Lower lobe of right lung (tissue), 2 donors: ENCODE measurements at regions not wholly inside any gene's neighbourhood (a gene's known extent, or its start where the extent isn't known, plus 50 kb on each side); places are given as distances from the start of the nearest gene placed in this dataset.

Source experiments
- ATAC-seq, 2 donors: fragments of 200-7000 bp; cut with Tn5 transposase; one replicate each; pipeline ENCODE4 v1.9.1; 2020 to 2022; ENCODE audit warnings: mild to moderate bottlenecking in 2 of 2, moderate library complexity in 2 of 2
- DNase-seq: peaks from one replicate; pipeline ENCODE4 v3.0.0-alpha.2; 2020
- H3K27ac ChIP-seq: fragments of 200-600 bp; one replicate; pipeline ENCODE4 v1.8.0; 2022
- H3K27me3 ChIP-seq: fragments of 200-600 bp; one replicate; pipeline ENCODE4 v1.8.0; 2022; ENCODE audit warnings: low read depth
- H3K36me3 ChIP-seq: fragments of 200-600 bp; one replicate; pipeline ENCODE4 v1.8.0; 2022; ENCODE audit warnings: mild to moderate bottlenecking
- H3K4me1 ChIP-seq: fragments of 200-600 bp; one replicate; pipeline ENCODE4 v1.8.0; 2022
- H3K4me3 ChIP-seq: fragments of 200-600 bp; one replicate; pipeline ENCODE4 v1.8.0; 2022; ENCODE audit warnings: mild to moderate bottlenecking
- H3K9me3 ChIP-seq: fragments of 200-600 bp; one replicate; pipeline ENCODE4 v1.8.0; 2022
- intact Hi-C: fragments of 100-400 bp; cut with DNase I; formaldehyde crosslinking; loops from one replicate; pipeline ENCODE4 v1.11.0; 2022
- TF ChIP-seq, protein P1 (sequence below): fragments of 200-600 bp; IDR thresholded peaks from one replicate; pipeline ENCODE4 v1.8.0; 2022; ENCODE audit warnings: antibody characterized with exemption, mild to moderate bottlenecking
- donor health status: DM: no; HTN: yes; CAD: no; lungs with severe emphysema.

DNA sequence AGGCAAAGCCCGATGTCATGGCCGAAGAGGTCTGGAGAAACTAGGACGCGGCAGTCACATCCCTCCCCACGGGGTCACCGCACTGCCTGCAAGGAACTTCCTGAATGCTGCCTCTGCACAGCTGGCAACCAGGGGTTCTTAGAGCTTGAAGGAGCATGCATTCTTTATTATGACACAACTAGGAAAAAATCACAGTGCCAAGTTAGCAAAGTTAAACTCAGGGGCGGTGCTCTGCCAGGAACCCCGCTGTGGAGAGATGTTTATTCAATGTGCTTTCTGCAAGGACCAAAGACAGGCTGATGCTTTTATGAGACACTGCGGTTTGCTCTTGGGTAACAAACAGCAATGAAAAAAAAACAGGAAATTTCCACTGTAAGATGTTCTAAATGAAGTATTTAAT lies 287.3 kb upstream of the FOXQ1 start:
- ATAC-seq (peak in 1 of 2 donors; percentile 56), DNase-seq (no peak)
- intact Hi-C loops = no loop called here
- Histone ChIP-seq H3K36me3 (no peaks in the 10 kb centered on the region), H3K4me3 (no peak overlapping the region), H3K4me1 (no peaks in the 10 kb centered on the region), H3K9me3 (no peaks in the 10 kb centered on the region), H3K27ac (no peak overlapping the region), H3K27me3 (peaks cover 8% of the 10 kb centered on the region)
- TF ChIP-seq, protein P1, sequence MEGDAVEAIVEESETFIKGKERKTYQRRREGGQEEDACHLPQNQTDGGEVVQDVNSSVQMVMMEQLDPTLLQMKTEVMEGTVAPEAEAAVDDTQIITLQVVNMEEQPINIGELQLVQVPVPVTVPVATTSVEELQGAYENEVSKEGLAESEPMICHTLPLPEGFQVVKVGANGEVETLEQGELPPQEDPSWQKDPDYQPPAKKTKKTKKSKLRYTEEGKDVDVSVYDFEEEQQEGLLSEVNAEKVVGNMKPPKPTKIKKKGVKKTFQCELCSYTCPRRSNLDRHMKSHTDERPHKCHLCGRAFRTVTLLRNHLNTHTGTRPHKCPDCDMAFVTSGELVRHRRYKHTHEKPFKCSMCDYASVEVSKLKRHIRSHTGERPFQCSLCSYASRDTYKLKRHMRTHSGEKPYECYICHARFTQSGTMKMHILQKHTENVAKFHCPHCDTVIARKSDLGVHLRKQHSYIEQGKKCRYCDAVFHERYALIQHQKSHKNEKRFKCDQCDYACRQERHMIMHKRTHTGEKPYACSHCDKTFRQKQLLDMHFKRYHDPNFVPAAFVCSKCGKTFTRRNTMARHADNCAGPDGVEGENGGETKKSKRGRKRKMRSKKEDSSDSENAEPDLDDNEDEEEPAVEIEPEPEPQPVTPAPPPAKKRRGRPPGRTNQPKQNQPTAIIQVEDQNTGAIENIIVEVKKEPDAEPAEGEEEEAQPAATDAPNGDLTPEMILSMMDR = no peak

- TF ChIP-seq, protein P1 = no peak
- no peaks in the 10 kb centered on the region for H3K4me1 ChIP-seq
- H3K4me3 ChIP-seq = no peak overlapping the region
- no peak for ATAC-seq
- H3K36me3 ChIP-seq = no peaks in the 10 kb centered on the region
- H3K27me3 ChIP-seq = peaks cover 8% of the 10 kb centered on the region
- no peak for DNase-seq
- no peaks in the 10 kb centered on the region for H3K9me3 ChIP-seq
- intact Hi-C loops = no loop called here
- no peak overlapping the region for H3K27ac ChIP-seq
Measured at GRCh38 chr6:1024161-1024560, 287.7 kb upstream of the FOXQ1 start.

- Histone ChIP-seq H3K9me3 (no peaks in the 10 kb centered on the region), H3K27ac (no peak overlapping the region), H3K4me1 (no peaks in the 10 kb centered on the region), H3K4me3 (no peak overlapping the region), H3K36me3 (no peaks in the 10 kb centered on the region), H3K27me3 (peaks cover 8% of the 10 kb centered on the region)
- TF ChIP-seq, protein P1 = no peak
- no peak for ATAC-seq
- no peak for DNase-seq
- intact Hi-C loops = no loop called here
Measured at GRCh38 chr6:1023229-1023628, 288.7 kb upstream of the FOXQ1 start.

- H3K4me3 ChIP-seq = no peak overlapping the region
- no peaks in the 10 kb centered on the region for H3K36me3 ChIP-seq
- ATAC-seq (no peak), DNase-seq (no peak)
- intact Hi-C loops = no loop called here
- H3K27me3 ChIP-seq = peaks cover 8% of the 10 kb centered on the region
- no peak overlapping the region for H3K27ac ChIP-seq
- TF ChIP-seq, protein P1 = no peak
- H3K9me3 ChIP-seq = no peaks in the 10 kb centered on the region
- H3K4me1 ChIP-seq = no peaks in the 10 kb centered on the region
Measured at GRCh38 chr6:1022719-1023118, 289.2 kb upstream of the FOXQ1 start.

DNA sequence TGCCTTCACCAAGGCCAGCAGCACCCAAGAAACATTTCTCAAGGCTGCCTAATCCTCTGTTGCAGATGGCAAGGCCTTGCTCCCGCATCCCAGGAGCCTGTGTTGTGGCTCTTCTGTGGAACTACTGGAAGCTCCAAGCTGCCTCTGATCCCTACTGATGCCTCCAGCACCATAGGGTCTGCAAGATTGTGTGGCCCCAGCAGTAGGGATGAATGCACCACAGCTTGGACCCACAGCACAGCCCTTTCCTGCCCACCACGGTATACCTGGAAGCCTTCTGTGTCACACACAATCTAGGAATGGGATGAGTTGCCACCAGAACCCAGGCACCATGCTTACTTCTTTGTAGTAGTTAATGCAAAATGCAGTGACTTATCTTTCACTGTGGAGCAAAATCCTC lies 291.1 kb upstream of the FOXQ1 start:
- intact Hi-C loops = no loop called here
- TF ChIP-seq, protein P1 = no peak
- no peaks in the 10 kb centered on the region for H3K9me3 ChIP-seq

DNA sequence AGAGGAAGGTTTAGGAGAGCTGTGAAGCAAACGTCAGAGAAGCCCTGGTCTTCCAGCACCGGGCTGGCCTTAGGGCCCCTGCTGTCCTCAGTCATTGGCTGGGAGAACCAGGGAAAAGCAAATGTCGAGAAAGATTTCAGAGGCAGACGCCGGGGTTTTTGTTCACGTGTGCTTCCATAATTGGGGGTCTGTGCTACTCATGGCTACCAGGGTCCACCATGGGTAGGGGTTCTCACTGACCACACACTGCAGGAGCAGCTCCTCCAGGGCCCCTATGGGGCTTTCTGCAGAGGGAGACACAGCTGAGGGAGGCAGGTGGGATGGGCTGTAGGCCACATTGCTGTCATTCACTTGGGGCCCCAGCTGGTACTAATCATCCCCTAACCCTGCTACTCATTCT lies 291.8 kb upstream of the FOXQ1 start:
- Histone ChIP-seq H3K27ac (no peak overlapping the region), H3K9me3 (no peaks in the 10 kb centered on the region), H3K27me3 (no peaks in the 10 kb centered on the region), H3K36me3 (no peaks in the 10 kb centered on the region), H3K4me3 (no peak overlapping the region), H3K4me1 (no peaks in the 10 kb centered on the region)
- no peak for ATAC-seq
- TF ChIP-seq, protein P1 = no peak
- no peak for DNase-seq
- intact Hi-C loops = no loop called here

More for the DNA sequence above, 291.1 kb upstream of the FOXQ1 start:
- peaks cover 4% of the 10 kb centered on the region for H3K27me3 ChIP-seq
- H3K4me3 ChIP-seq = no peak overlapping the region
- ATAC-seq (no peak), DNase-seq (no peak)
- H3K4me1 ChIP-seq = no peaks in the 10 kb centered on the region
- H3K36me3 ChIP-seq = no peaks in the 10 kb centered on the region
- no peak overlapping the region for H3K27ac ChIP-seq
